Renal pelvis (tissue), 1 donor: ENCODE measurements at regions not wholly inside any gene's neighbourhood (a gene's known extent, or its start where the extent isn't known, plus 50 kb on each side); places are given as distances from the start of the nearest gene placed in this dataset.
"Not testable (repeated sequence)": the region's sequence is repeated elsewhere in the genome, so short reads cannot be mapped to it uniquely, and the experiment has no call there.

ENCODE experiments used
- DNase-seq: peaks from one replicate; pipeline ENCODE4 v3.0.0-alpha.2; 2013

GRCh38 chr6:164826831-164827468 lies 482.5 kb downstream of the C6orf118 start:
- no peak for DNase-seq

GRCh38 chr6:164825386-164825785 lies 484.0 kb downstream of the C6orf118 start:
- no peak for DNase-seq

- DNase-seq: no peak
These were observed 491.7 kb downstream of the C6orf118 start for GRCh38 chr6:164817662-164818061.

- no peak for DNase-seq
These were observed 496.7 kb downstream of the C6orf118 start for GRCh38 chr6:164812706-164813105.

GRCh38 chr6:164807125-164807524 lies 502.3 kb downstream of the C6orf118 start:
- no peak for DNase-seq

- DNase-seq: no peak
These were observed 514.2 kb downstream of the C6orf118 start for GRCh38 chr6:164795056-164795815.

GRCh38 chr6:164792666-164793065 lies 516.7 kb downstream of the C6orf118 start:
- DNase-seq: no peak

GRCh38 chr6:164791498-164791897 lies 517.9 kb downstream of the C6orf118 start:
- no peak for DNase-seq

- no peak for DNase-seq
These were observed 545.6 kb downstream of the C6orf118 start for GRCh38 chr6:164763788-164764187.

- DNase-seq: no peak
These were observed 552.0 kb downstream of the C6orf118 start for GRCh38 chr6:164757451-164757850.

- no peak for DNase-seq
These were observed 552.7 kb downstream of the C6orf118 start for GRCh38 chr6:164756723-164757122.

GRCh38 chr6:164756142-164756541 lies 553.3 kb downstream of the C6orf118 start:
- no peak for DNase-seq

GRCh38 chr6:164753517-164753916 lies 555.9 kb downstream of the C6orf118 start:
- DNase-seq: no peak

- DNase-seq: no peak
These were observed 558.0 kb downstream of the C6orf118 start for GRCh38 chr6:164751395-164751794.

GRCh38 chr6:164750128-164750527 lies 559.3 kb downstream of the C6orf118 start:
- no peak for DNase-seq

GRCh38 chr6:164749221-164750064 lies 560.0 kb downstream of the C6orf118 start:
- peak; percentile 45 for DNase-seq

- no peak for DNase-seq
These were observed 565.1 kb downstream of the C6orf118 start for GRCh38 chr6:164744301-164744700.

- DNase-seq: no peak
These were observed 567.4 kb downstream of the C6orf118 start for GRCh38 chr6:164741938-164742451.

GRCh38 chr6:164736090-164736489 lies 573.3 kb downstream of the C6orf118 start:
- DNase-seq: not testable (repeated sequence)

GRCh38 chr6:164731539-164731938 lies 577.9 kb downstream of the C6orf118 start:
- no peak for DNase-seq

- no peak for DNase-seq
These were observed 587.9 kb downstream of the C6orf118 start for GRCh38 chr6:164721460-164721859.

GRCh38 chr6:164700497-164700896 lies 608.9 kb downstream of the C6orf118 start:
- no peak for DNase-seq
